ENCODE measurements at regions not wholly inside any gene's neighbourhood (a gene's known extent, or its start where the extent isn't known, plus 50 kb on each side); places are given as distances from the start of the nearest gene placed in this dataset.

- H3K36me3 Mint-ChIP-seq (ENCODE audit: low read depth): no peaks in the 10 kb centered on the region
- H3K9me3 Mint-ChIP-seq: no peaks in the 10 kb centered on the region
- intact Hi-C loops (cut with micrococcal nuclease): no loop called here
- peaks cover 4% of the 10 kb centered on the region for H3K27me3 Mint-ChIP-seq (ENCODE audit: low read depth)
- DNase-seq (ENCODE audit: low spot score): peak; percentile 30
- peaks cover 1% of the 10 kb centered on the region for H3K4me1 Mint-ChIP-seq (ENCODE audit: low read depth)
- no peak overlapping the region for H3K4me3 Mint-ChIP-seq (ENCODE audit: low read depth)
- H3K27ac Mint-ChIP-seq: no peak overlapping the region
These were observed 281.9 kb downstream of the NSG2 start for GRCh38 chr5:174327317-174327864.

- H3K36me3 Mint-ChIP-seq (ENCODE audit: low read depth): no peaks in the 10 kb centered on the region
- peaks cover 1% of the 10 kb centered on the region for H3K4me1 Mint-ChIP-seq (ENCODE audit: low read depth)
- H3K27me3 Mint-ChIP-seq (ENCODE audit: low read depth): peaks cover 1% of the 10 kb centered on the region
- no peak overlapping the region for H3K27ac Mint-ChIP-seq
- intact Hi-C loops (cut with micrococcal nuclease): no loop called here
- DNase-seq (ENCODE audit: low spot score): no peak
- no peak overlapping the region for H3K4me3 Mint-ChIP-seq (ENCODE audit: low read depth)
- H3K9me3 Mint-ChIP-seq: no peaks in the 10 kb centered on the region
These were observed 282.4 kb downstream of the NSG2 start for GRCh38 chr5:174327896-174328295.

GRCh38 chr5:174328631-174329299, 283.3 kb downstream of the NSG2 start:
- no peaks in the 10 kb centered on the region for H3K36me3 Mint-ChIP-seq (ENCODE audit: low read depth)
- no peak overlapping the region for H3K27ac Mint-ChIP-seq
- intact Hi-C loops (cut with micrococcal nuclease): no loop called here
- H3K9me3 Mint-ChIP-seq: no peaks in the 10 kb centered on the region
- H3K27me3 Mint-ChIP-seq (ENCODE audit: low read depth): peaks cover 1% of the 10 kb centered on the region
- no peak overlapping the region for H3K4me3 Mint-ChIP-seq (ENCODE audit: low read depth)
- no peak for DNase-seq (ENCODE audit: low spot score)
- H3K4me1 Mint-ChIP-seq (ENCODE audit: low read depth): peaks cover 1% of the 10 kb centered on the region

- Mint-ChIP-seq H3K9me3 (no peaks in the 10 kb centered on the region), H3K4me3 (ENCODE audit: low read depth) (no peak overlapping the region), H3K27ac (no peak overlapping the region), H3K4me1 (ENCODE audit: low read depth) (peaks cover 1% of the 10 kb centered on the region), H3K36me3 (ENCODE audit: low read depth) (no peaks in the 10 kb centered on the region), H3K27me3 (ENCODE audit: low read depth) (peaks cover 1% of the 10 kb centered on the region)
- DNase-seq (ENCODE audit: low spot score): no peak
- intact Hi-C loops (cut with micrococcal nuclease): no loop called here
These were observed 284.2 kb downstream of the NSG2 start for GRCh38 chr5:174329738-174330137.

GRCh38 chr5:174335682-174336364, 290.3 kb downstream of the NSG2 start:
- Mint-ChIP-seq H3K4me3 (ENCODE audit: low read depth) (no peak overlapping the region), H3K27ac (no peak overlapping the region), H3K4me1 (ENCODE audit: low read depth) (no peaks in the 10 kb centered on the region), H3K27me3 (ENCODE audit: low read depth) (peaks cover 10% of the 10 kb centered on the region), H3K36me3 (ENCODE audit: low read depth) (no peaks in the 10 kb centered on the region), H3K9me3 (no peaks in the 10 kb centered on the region)
- no peak for DNase-seq (ENCODE audit: low spot score)
- intact Hi-C loops (cut with micrococcal nuclease): no loop called here

GRCh38 chr5:174336479-174336878, 291.0 kb downstream of the NSG2 start:
- no peak for DNase-seq (ENCODE audit: low spot score)
- no peaks in the 10 kb centered on the region for H3K36me3 Mint-ChIP-seq (ENCODE audit: low read depth)
- intact Hi-C loops (cut with micrococcal nuclease): no loop called here
- H3K4me3 Mint-ChIP-seq (ENCODE audit: low read depth): no peak overlapping the region
- no peak overlapping the region for H3K27ac Mint-ChIP-seq
- H3K27me3 Mint-ChIP-seq (ENCODE audit: low read depth): peaks cover 10% of the 10 kb centered on the region
- H3K9me3 Mint-ChIP-seq: no peaks in the 10 kb centered on the region
- H3K4me1 Mint-ChIP-seq (ENCODE audit: low read depth): no peaks in the 10 kb centered on the region

GRCh38 chr5:174337276-174338184, 292.0 kb downstream of the NSG2 start:
- intact Hi-C loops (cut with micrococcal nuclease): no loop called here

GRCh38 chr5:174338185-174339010, 292.9 kb downstream of the NSG2 start:
- H3K36me3 Mint-ChIP-seq (ENCODE audit: low read depth): no peaks in the 10 kb centered on the region
- no peak overlapping the region for H3K27ac Mint-ChIP-seq
- no peaks in the 10 kb centered on the region for H3K4me1 Mint-ChIP-seq (ENCODE audit: low read depth)
- intact Hi-C loops (cut with micrococcal nuclease): no loop called here
- no peak overlapping the region for H3K4me3 Mint-ChIP-seq (ENCODE audit: low read depth)
- peaks cover 10% of the 10 kb centered on the region for H3K27me3 Mint-ChIP-seq (ENCODE audit: low read depth)
- DNase-seq (ENCODE audit: low spot score): no peak
- H3K9me3 Mint-ChIP-seq: no peaks in the 10 kb centered on the region

More at GRCh38 chr5:174337276-174338184, 292.0 kb downstream of the NSG2 start:
- no peak for DNase-seq (ENCODE audit: low spot score)
- no peak overlapping the region for H3K4me3 Mint-ChIP-seq (ENCODE audit: low read depth)
- H3K27me3 Mint-ChIP-seq (ENCODE audit: low read depth): peaks cover 10% of the 10 kb centered on the region
- no peak overlapping the region for H3K27ac Mint-ChIP-seq
- no peaks in the 10 kb centered on the region for H3K4me1 Mint-ChIP-seq (ENCODE audit: low read depth)
- no peaks in the 10 kb centered on the region for H3K36me3 Mint-ChIP-seq (ENCODE audit: low read depth)
- no peaks in the 10 kb centered on the region for H3K9me3 Mint-ChIP-seq

GRCh38 chr5:174339130-174339529, 293.6 kb downstream of the NSG2 start:
- H3K4me1 Mint-ChIP-seq (ENCODE audit: low read depth): no peaks in the 10 kb centered on the region
- no peak for DNase-seq (ENCODE audit: low spot score)
- no peaks in the 10 kb centered on the region for H3K9me3 Mint-ChIP-seq
- no peaks in the 10 kb centered on the region for H3K36me3 Mint-ChIP-seq (ENCODE audit: low read depth)
- peaks cover 10% of the 10 kb centered on the region for H3K27me3 Mint-ChIP-seq (ENCODE audit: low read depth)
- intact Hi-C loops (cut with micrococcal nuclease): no loop called here
- no peak overlapping the region for H3K4me3 Mint-ChIP-seq (ENCODE audit: low read depth)
- no peak overlapping the region for H3K27ac Mint-ChIP-seq

- no peak for DNase-seq (ENCODE audit: low spot score)
- Mint-ChIP-seq H3K4me3 (ENCODE audit: low read depth) (no peak overlapping the region), H3K27me3 (ENCODE audit: low read depth) (peaks cover 10% of the 10 kb centered on the region), H3K4me1 (ENCODE audit: low read depth) (no peaks in the 10 kb centered on the region), H3K36me3 (ENCODE audit: low read depth) (no peaks in the 10 kb centered on the region), H3K27ac (no peak overlapping the region), H3K9me3 (no peaks in the 10 kb centered on the region)
- intact Hi-C loops (cut with micrococcal nuclease): no loop called here
These were observed 294.7 kb downstream of the NSG2 start for GRCh38 chr5:174340226-174340625.

- peaks cover 7% of the 10 kb centered on the region for H3K27me3 Mint-ChIP-seq (ENCODE audit: low read depth)
- no peak overlapping the region for H3K4me3 Mint-ChIP-seq (ENCODE audit: low read depth)
- no peaks in the 10 kb centered on the region for H3K36me3 Mint-ChIP-seq (ENCODE audit: low read depth)
- H3K4me1 Mint-ChIP-seq (ENCODE audit: low read depth): no peaks in the 10 kb centered on the region
- intact Hi-C loops (cut with micrococcal nuclease): no loop called here
- H3K27ac Mint-ChIP-seq: no peak overlapping the region
- DNase-seq (ENCODE audit: low spot score): no peak
- H3K9me3 Mint-ChIP-seq: no peaks in the 10 kb centered on the region
These were observed 297.2 kb downstream of the NSG2 start for GRCh38 chr5:174342696-174343095.

GRCh38 chr5:174343826-174344225, 298.3 kb downstream of the NSG2 start:
- H3K27ac Mint-ChIP-seq: no peak overlapping the region
- intact Hi-C loops (cut with micrococcal nuclease): no loop called here
- H3K9me3 Mint-ChIP-seq: no peaks in the 10 kb centered on the region
- no peaks in the 10 kb centered on the region for H3K36me3 Mint-ChIP-seq (ENCODE audit: low read depth)
- DNase-seq (ENCODE audit: low spot score): no peak
- no peaks in the 10 kb centered on the region for H3K4me1 Mint-ChIP-seq (ENCODE audit: low read depth)
- H3K4me3 Mint-ChIP-seq (ENCODE audit: low read depth): no peak overlapping the region
- peaks cover 3% of the 10 kb centered on the region for H3K27me3 Mint-ChIP-seq (ENCODE audit: low read depth)
